Loucy (cell line): ENCODE measurements at regions not wholly inside any gene's neighbourhood (a gene's known extent, or its start where the extent isn't known, plus 50 kb on each side); places are given as distances from the start of the nearest gene placed in this dataset.

Experiments used
- H2AFZ ChIP-seq: fragments of 200-600 bp; sonication (generic); 2 replicates; pipeline ENCODE4 v1.6.0; 2016; ENCODE audit warnings: antibody characterized with exemption, mild to moderate bottlenecking, low read length, moderate library complexity
- H3F3A ChIP-seq: fragments of 200-600 bp; 2 replicates; pipeline ENCODE4 v1.6.0; 2016; ENCODE audit warnings: antibody characterized with exemption, low read depth, mild to moderate bottlenecking
- H3K27me3 ChIP-seq: fragments of 200-600 bp; sonication (generic); 2 replicates; pipeline ENCODE4 v1.6.1; 2014; ENCODE audit warnings: low read length, mild to moderate bottlenecking; ENCODE audit not compliant: insufficient read depth, poor library complexity, severe bottlenecking
- H3K36me3 ChIP-seq: fragments of 200-600 bp; sonication (generic); 2 replicates; pipeline ENCODE4 v1.6.1; 2016; ENCODE audit warnings: low read length; ENCODE audit not compliant: insufficient read depth
- H3K4me1 ChIP-seq: fragments of 200-600 bp; sonication (generic); 2 replicates; pipeline ENCODE4 v1.5.1; 2014; ENCODE audit warnings: low read length, mild to moderate bottlenecking; ENCODE audit not compliant: insufficient read depth, poor library complexity, severe bottlenecking
- H3K4me2 ChIP-seq: fragments of 200-600 bp; sonication (generic); 2 replicates; pipeline ENCODE4 v1.6.0; 2014; ENCODE audit warnings: antibody characterized with exemption, low read length, low read depth, mild to moderate bottlenecking; ENCODE audit not compliant: poor library complexity, severe bottlenecking
- H3K4me3 ChIP-seq: fragments of 200-600 bp; sonication (generic); 2 replicates; pipeline ENCODE4 v1.5.1; 2014; ENCODE audit warnings: low read length, mild to moderate bottlenecking, mixed read lengths; ENCODE audit not compliant: poor library complexity, severe bottlenecking
- H3K79me2 ChIP-seq: fragments of 200-600 bp; sonication (generic); 2 replicates; pipeline ENCODE4 v1.6.1; 2014; ENCODE audit warnings: low read length; ENCODE audit not compliant: insufficient read depth
- H3K9ac ChIP-seq: fragments of 200-600 bp; sonication (generic); 2 replicates; pipeline ENCODE4 v1.6.0; 2014; ENCODE audit warnings: mild to moderate bottlenecking, low read depth, low read length, moderate library complexity; ENCODE audit not compliant: poor library complexity, severe bottlenecking
- H3K9me2 ChIP-seq: fragments of 200-600 bp; sonication (generic); replicated peaks from 2 replicates; pipeline ENCODE4 v1.6.1; 2016; ENCODE audit warnings: low read depth, low read length, mixed read lengths
- H3K9me3 ChIP-seq: fragments of 200-600 bp; sonication (generic); 2 replicates; pipeline ENCODE4 v1.6.1; 2014; ENCODE audit warnings: mild to moderate bottlenecking, antibody characterized with exemption, low read length, low read depth; ENCODE audit not compliant: insufficient read depth
- H4K20me1 ChIP-seq: fragments of 200-600 bp; sonication (generic); 2 replicates; pipeline ENCODE4 v1.6.0; 2014; ENCODE audit warnings: antibody characterized with exemption, low read length, mild to moderate bottlenecking; ENCODE audit not compliant: insufficient read depth, poor library complexity, severe bottlenecking
- CTCF ChIP-seq: fragments of 200-600 bp; sonication (generic); conservative IDR thresholded peaks from 2 replicates; pipeline ENCODE4 v1.5.1; 2014; ENCODE audit warnings: mild to moderate bottlenecking, antibody characterized with exemption, low read length
- EZH2phosphoT487 ChIP-seq: fragments of 200-600 bp; IDR thresholded peaks from 2 replicates; pipeline ENCODE4 v1.6.1; 2018; ENCODE audit warnings: antibody characterized with exemption, mild to moderate bottlenecking, moderate library complexity, borderline replicate concordance

DNA sequence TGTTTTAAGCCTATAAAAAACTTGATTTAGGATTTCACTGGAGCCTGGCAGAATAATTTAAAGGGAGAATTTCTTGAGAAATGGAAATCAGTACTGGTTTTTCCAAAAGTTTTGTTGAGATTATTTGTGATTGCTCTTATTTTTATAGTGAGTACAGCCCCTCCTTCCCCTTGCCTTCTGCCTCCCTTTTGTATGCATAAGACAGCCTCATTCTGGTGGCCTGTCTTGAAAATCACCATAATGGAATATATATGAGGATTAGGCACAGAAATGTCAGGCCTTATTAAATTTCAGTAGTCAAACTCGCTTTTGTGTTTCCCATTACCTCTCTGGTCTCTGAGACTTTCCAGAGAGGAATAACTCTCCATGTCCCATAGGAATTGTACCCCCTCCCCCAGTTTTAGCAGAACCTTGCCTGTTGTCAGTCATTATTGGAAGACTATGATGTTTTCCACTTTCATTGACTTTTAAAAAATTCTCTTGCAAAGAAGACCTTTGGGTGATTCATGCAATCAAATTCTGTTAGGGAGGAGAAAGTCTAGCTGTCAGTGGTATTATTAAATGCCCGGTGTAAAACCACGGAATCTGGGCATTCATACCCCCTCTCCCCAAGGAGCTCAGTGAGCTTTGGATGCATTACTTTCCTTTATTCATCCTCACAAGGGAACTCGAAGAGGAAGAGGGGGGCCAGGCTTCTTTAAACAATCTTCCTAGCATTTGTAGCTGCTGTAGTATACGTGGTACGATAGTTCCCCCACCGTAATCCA, 171.6 kb upstream of the TSC22D2 start:
- Histone ChIP-seq H3K9ac (no peak overlapping the region), H4K20me1 (no peaks in the 10 kb centered on the region), H3K27me3 (no peaks in the 10 kb centered on the region), H3K4me3 (no peak overlapping the region), H3K79me2 (no peaks in the 10 kb centered on the region), H3F3A (no peaks in the 10 kb centered on the region), H3K9me3 (no peaks in the 10 kb centered on the region), H3K4me2 (no peak overlapping the region), H3K36me3 (no peaks in the 10 kb centered on the region), H2AFZ (peak overlapping the region; percentile 16; the same call in 1 of the 2 replicates), H3K9me2 (no peaks in the 10 kb centered on the region), H3K4me1 (peaks cover 7% of the 10 kb centered on the region)
- TF ChIP-seq CTCF (no peak), EZH2phosphoT487 (no peak)

- Histone ChIP-seq H2AFZ (no peak overlapping the region), H3K27me3 (no peaks in the 10 kb centered on the region), H3K79me2 (no peaks in the 10 kb centered on the region), H3K36me3 (no peaks in the 10 kb centered on the region), H4K20me1 (no peaks in the 10 kb centered on the region), H3K9me2 (no peaks in the 10 kb centered on the region), H3K4me1 (peaks cover 7% of the 10 kb centered on the region), H3K9ac (no peak overlapping the region), H3K4me3 (no peak overlapping the region), H3F3A (no peaks in the 10 kb centered on the region), H3K9me3 (no peaks in the 10 kb centered on the region), H3K4me2 (no peak overlapping the region)
- TF ChIP-seq EZH2phosphoT487 (no peak), CTCF (no peak)
Observed at GRCh38 chr3:150235799-150236198, 172.3 kb upstream of the TSC22D2 start.

GRCh38 chr3:150232992-150233451, 175.1 kb upstream of the TSC22D2 start:
- Histone ChIP-seq H3K9ac (no peak overlapping the region), H2AFZ (no peak overlapping the region), H3F3A (no peaks in the 10 kb centered on the region), H3K4me3 (no peak overlapping the region), H4K20me1 (no peaks in the 10 kb centered on the region), H3K9me2 (no peaks in the 10 kb centered on the region), H3K79me2 (no peaks in the 10 kb centered on the region), H3K36me3 (no peaks in the 10 kb centered on the region), H3K9me3 (no peaks in the 10 kb centered on the region), H3K4me1 (peaks cover 7% of the 10 kb centered on the region), H3K27me3 (no peaks in the 10 kb centered on the region), H3K4me2 (no peak overlapping the region)
- TF ChIP-seq CTCF, result no peak
- TF ChIP-seq EZH2phosphoT487, result no peak
